Mesenchymal stem cell (in vitro differentiated cells and primary cell): ENCODE measurements at regions not wholly inside any gene's neighbourhood (a gene's known extent, or its start where the extent isn't known, plus 50 kb on each side); places are given as distances from the start of the nearest gene placed in this dataset.

ENCODE experiments used
- DNase-seq: peaks from one replicate; pipeline ENCODE4 v3.0.0-alpha.2; 2013
- H2AFZ ChIP-seq: one replicate; pipeline ENCODE4 v1.6.1; 2013; ENCODE audit warnings: low read depth, mild to moderate bottlenecking, control low read depth, inconsistent platforms, low read length, moderate library complexity
- H2AK5ac ChIP-seq: 2 replicates; pipeline ENCODE4 v1.6.1; 2013; ENCODE audit warnings: low read length, moderate library complexity, mild to moderate bottlenecking, inconsistent platforms; ENCODE audit not compliant: severe bottlenecking
- H2BK120ac ChIP-seq: one replicate; pipeline ENCODE4 v1.6.1; 2013; ENCODE audit warnings: low read depth, mild to moderate bottlenecking, inconsistent platforms, low read length, moderate library complexity
- H2BK12ac ChIP-seq, 2 experiments: one replicate each; pipeline ENCODE4 v1.6.1; 2013; ENCODE audit warnings: inconsistent platforms in 2 of 2, low read length in 2 of 2, mild to moderate bottlenecking in 2 of 2, moderate library complexity in 2 of 2, control low read depth in 1 of 2
- H2BK15ac ChIP-seq: one replicate; pipeline ENCODE4 v1.6.1; 2013; ENCODE audit warnings: mild to moderate bottlenecking, low read depth, inconsistent platforms; ENCODE audit not compliant: poor library complexity, severe bottlenecking
- H2BK5ac ChIP-seq: 2 replicates; pipeline ENCODE4 v1.6.1; 2013; ENCODE audit warnings: low read depth, mild to moderate bottlenecking, low read length, control low read depth, inconsistent platforms; ENCODE audit not compliant: poor library complexity, severe bottlenecking
- H3K14ac ChIP-seq, 2 experiments: one replicate each; pipeline ENCODE4 v1.6.1; 2013; ENCODE audit warnings: inconsistent platforms in 2 of 2, low read length in 2 of 2, control low read depth in 1 of 2, mild to moderate bottlenecking in 1 of 2, moderate library complexity in 1 of 2
- H3K18ac ChIP-seq, 2 experiments: one replicate each; pipeline ENCODE4 v1.6.1; 2013; ENCODE audit warnings: inconsistent platforms in 2 of 2, low read length in 2 of 2, control low read depth in 1 of 2, low read depth in 1 of 2, mild to moderate bottlenecking in 1 of 2
- H3K23ac ChIP-seq, 2 experiments: one replicate each; pipeline ENCODE4 v1.6.1; 2013; ENCODE audit warnings: inconsistent platforms in 2 of 2, low read length in 2 of 2, mild to moderate bottlenecking in 2 of 2, moderate library complexity in 2 of 2, control low read depth in 1 of 2
- H3K27ac ChIP-seq: 2 replicates; pipeline ENCODE4 v1.5.1; 2013; ENCODE audit warnings: mild to moderate bottlenecking, moderate library complexity, low read length, control low read depth, inconsistent platforms; ENCODE audit not compliant: poor library complexity, severe bottlenecking
- H3K27me3 ChIP-seq, 2 experiments: 2 replicates each; pipeline versions ENCODE4 v1.6.1 to v1.7.0; 2013; ENCODE audit warnings: low read length in 2 of 2, mild to moderate bottlenecking in 2 of 2, moderate library complexity in 2 of 2, control low read depth in 1 of 2, inconsistent platforms in 1 of 2; ENCODE audit not compliant: control insufficient read depth in 1 of 2, insufficient read depth in 1 of 2
- H3K36me3 ChIP-seq, 2 experiments: 2 replicates each; pipeline versions ENCODE4 v1.6.1 to v1.7.0; 2013; ENCODE audit warnings: low read length in 2 of 2, control low read depth in 1 of 2, inconsistent platforms in 1 of 2, low read depth in 1 of 2, mild to moderate bottlenecking in 1 of 2; ENCODE audit not compliant: insufficient read depth in 2 of 2, control insufficient read depth in 1 of 2
- H3K4ac ChIP-seq, 2 experiments: one replicate each; pipeline ENCODE4 v1.6.1; 2013; ENCODE audit warnings: inconsistent platforms in 2 of 2, low read length in 2 of 2, mild to moderate bottlenecking in 2 of 2, moderate library complexity in 2 of 2, control low read depth in 1 of 2, low read depth in 1 of 2
- H3K4me1 ChIP-seq: 2 replicates; pipeline ENCODE4 v1.6.1; 2013; ENCODE audit warnings: low read depth, low read length, control low read depth; ENCODE audit not compliant: control insufficient read depth, insufficient read depth
- H3K4me2 ChIP-seq: 2 replicates; pipeline ENCODE4 v1.6.1; 2013; ENCODE audit warnings: low read length, mild to moderate bottlenecking, inconsistent platforms; ENCODE audit not compliant: poor library complexity, severe bottlenecking
- H3K4me3 ChIP-seq, 2 experiments: 2 replicates each; pipeline versions ENCODE4 v1.5.1 to v1.7.0; 2013; ENCODE audit warnings: low read length in 2 of 2, mild to moderate bottlenecking in 2 of 2, control low read depth in 1 of 2, low read depth in 1 of 2; ENCODE audit not compliant: insufficient read depth in 1 of 2
- H3K79me1 ChIP-seq: replicated peaks from 2 replicates; pipeline ENCODE4 v1.6.1; 2013; ENCODE audit warnings: mild to moderate bottlenecking, control low read depth, low read length, inconsistent platforms; ENCODE audit not compliant: poor library complexity, severe bottlenecking
- H3K9ac ChIP-seq: 2 replicates; pipeline ENCODE4 v1.7.0; 2013; ENCODE audit warnings: mild to moderate bottlenecking, low read length, moderate library complexity
- H3K9me3 ChIP-seq: 2 replicates; pipeline ENCODE4 v1.7.0; 2013; ENCODE audit warnings: mild to moderate bottlenecking, low read length; ENCODE audit not compliant: control insufficient read depth
- H4K8ac ChIP-seq: one replicate; pipeline ENCODE4 v1.6.1; 2013; ENCODE audit warnings: inconsistent platforms, mild to moderate bottlenecking, low read length, moderate library complexity
- H4K91ac ChIP-seq: one replicate; pipeline ENCODE4 v1.6.1; 2013; ENCODE audit warnings: mild to moderate bottlenecking, low read length, inconsistent platforms
- WGBS: methylation state at CpG from one replicate; pipeline ENCODE4 v1.1.7; 2013; ENCODE audit warnings: mixed read lengths; 5-methylcytosine and 5-hydroxymethylcytosine counted together

- Histone ChIP-seq H3K9ac (no peak overlapping the region), H3K36me3 (no peaks in the 10 kb centered on the region), H3K4ac (no peak overlapping the region), H4K8ac (no peak overlapping the region), H2AK5ac (no peak overlapping the region), H3K4me2 (no peak overlapping the region), H3K18ac (no peak overlapping the region), H3K23ac (no peak overlapping the region), H2BK5ac (no peak overlapping the region), H3K27ac (no peak overlapping the region), H2BK120ac (no peak overlapping the region), H2BK12ac (no peak overlapping the region), H3K14ac (no peak overlapping the region), H3K4me3 (peak overlapping the region in 1 of 2 experiments; percentile 12), H3K79me1 (no peaks in the 10 kb centered on the region), H3K9me3 (peaks cover 23% of the 10 kb centered on the region), H2AFZ (no peak overlapping the region), H3K27me3 (no peaks in the 10 kb centered on the region), H4K91ac (no peak overlapping the region), H2BK15ac (no peak overlapping the region), H3K4me1 (no peaks in the 10 kb centered on the region)
- no CpG with 5 or more reads among the region's 1 CpG for WGBS
- DNase-seq, result no peak
Measured at GRCh38 chrX:45630078-45630477, 429.4 kb upstream of the DIPK2B start.

- Histone ChIP-seq H3K14ac (no peak overlapping the region), H3K9ac (peak overlapping the region; percentile 33), H3K4me2 (no peak overlapping the region), H3K27ac (no peak overlapping the region), H3K9me3 (peaks cover 18% of the 10 kb centered on the region), H2AFZ (no peak overlapping the region), H2AK5ac (no peak overlapping the region), H3K18ac (no peak overlapping the region), H2BK120ac (no peak overlapping the region), H4K91ac (no peak overlapping the region), H3K4ac (no peak overlapping the region), H2BK5ac (no peak overlapping the region), H3K4me3 (no peak overlapping the region), H3K4me1 (no peaks in the 10 kb centered on the region), H3K36me3 (no peaks in the 10 kb centered on the region), H4K8ac (no peak overlapping the region), H3K23ac (no peak overlapping the region), H2BK15ac (no peak overlapping the region), H2BK12ac (no peak overlapping the region), H3K79me1 (no peaks in the 10 kb centered on the region), H3K27me3 (no peaks in the 10 kb centered on the region)
- WGBS, result no CpG with 5 or more reads among the region's 1 CpG
- no peak for DNase-seq
Measured at GRCh38 chrX:45628041-45628440, 427.4 kb upstream of the DIPK2B start.

GRCh38 chrX:45623266-45623665 lies 422.6 kb upstream of the DIPK2B start:
- Histone ChIP-seq H3K4me3 (no peak overlapping the region), H3K18ac (no peak overlapping the region), H3K27ac (peak overlapping the region; percentile 92), H3K79me1 (no peaks in the 10 kb centered on the region), H2AFZ (no peak overlapping the region), H3K23ac (no peak overlapping the region), H3K9ac (peak overlapping the region; percentile 90), H2BK120ac (no peak overlapping the region), H4K91ac (no peak overlapping the region), H3K14ac (no peak overlapping the region), H3K36me3 (no peaks in the 10 kb centered on the region), H3K27me3 (no peaks in the 10 kb centered on the region), H2BK15ac (no peak overlapping the region), H3K9me3 (peaks cover 6% of the 10 kb centered on the region), H2BK12ac (no peak overlapping the region), H3K4me2 (no peak overlapping the region), H4K8ac (no peak overlapping the region), H3K4me1 (no peaks in the 10 kb centered on the region), H3K4ac (no peak overlapping the region), H2BK5ac (no peak overlapping the region), H2AK5ac (no peak overlapping the region)
- peak; percentile 81 for DNase-seq

DNA sequence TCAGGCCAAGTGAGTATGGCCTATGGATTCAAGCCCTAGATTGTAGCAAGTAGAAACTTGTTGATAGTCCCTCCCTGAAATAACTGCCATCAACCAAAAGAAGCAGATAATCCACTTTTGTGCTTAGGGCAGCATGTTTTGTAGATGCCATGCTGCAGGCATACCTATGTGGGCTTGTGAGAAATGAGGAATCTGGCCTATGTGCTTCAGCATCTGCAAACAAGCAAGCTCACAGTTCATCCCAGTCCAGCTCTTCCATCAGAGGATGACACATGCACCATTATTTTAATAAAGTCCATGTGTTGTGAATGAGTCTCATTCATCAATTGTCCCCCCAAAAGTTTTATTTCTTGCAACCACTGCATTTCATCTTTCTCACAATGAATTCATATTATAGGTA lies 421.9 kb upstream of the DIPK2B start:
- H3K27ac ChIP-seq, result peak overlapping the region; percentile 90
- no peak overlapping the region for H3K4me2 ChIP-seq
- H2AFZ ChIP-seq, result no peak overlapping the region
- H3K23ac ChIP-seq, result no peak overlapping the region
- H2BK120ac ChIP-seq, result peak overlapping the region; percentile 61
- DNase-seq, result peak; percentile 15
- peak overlapping the region; percentile 62 for H3K18ac ChIP-seq
- peak overlapping the region; percentile 90 for H3K9ac ChIP-seq
- no peaks in the 10 kb centered on the region for H3K4me1 ChIP-seq
- H4K91ac ChIP-seq, result peak overlapping the region; percentile 50
- H3K79me1 ChIP-seq, result no peaks in the 10 kb centered on the region
- peak overlapping the region; percentile 54 for H2AK5ac ChIP-seq
- H2BK15ac ChIP-seq, result no peak overlapping the region
- H3K14ac ChIP-seq, result no peak overlapping the region
- H2BK5ac ChIP-seq, result no peak overlapping the region
- no peak overlapping the region for H3K4me3 ChIP-seq
- H3K4ac ChIP-seq, result peak overlapping the region in 1 of 2 experiments; percentile 8
- no peaks in the 10 kb centered on the region for H3K36me3 ChIP-seq
- H3K9me3 ChIP-seq, result peaks cover 12% of the 10 kb centered on the region
- H2BK12ac ChIP-seq, result peak overlapping the region; percentile 66 to 72
- no peaks in the 10 kb centered on the region for H3K27me3 ChIP-seq
- peak overlapping the region; percentile 54 for H4K8ac ChIP-seq
